ENCODE measurements at regions not wholly inside any gene's neighbourhood (a gene's known extent, or its start where the extent isn't known, plus 50 kb on each side); places are given as distances from the start of the nearest gene placed in this dataset.
"Not testable (repeated sequence)": the region's sequence is repeated elsewhere in the genome, so short reads cannot be mapped to it uniquely, and the experiment has no call there.

DNA sequence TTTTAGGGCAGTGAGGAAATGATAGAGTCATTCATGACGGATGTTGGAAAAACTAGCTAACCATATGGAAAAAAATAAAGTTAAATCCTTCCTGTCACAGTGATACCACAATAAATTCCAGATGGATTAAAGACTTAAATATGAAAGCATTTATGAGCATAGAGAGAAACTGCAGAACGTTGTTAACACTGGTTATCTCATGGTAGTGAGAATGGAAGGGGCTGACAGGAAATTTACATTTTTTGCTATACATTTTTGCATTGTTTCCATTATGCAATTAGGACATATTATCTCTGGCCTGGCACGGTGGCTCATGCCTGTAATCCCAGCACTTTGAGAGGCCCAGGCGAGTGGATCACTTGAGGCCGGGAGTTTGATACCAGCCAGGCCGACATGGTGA lies 130.5 kb upstream of the VOPP1 start:
- not testable (repeated sequence) for TF ChIP-seq CTCF, POLR2AphosphoS5, POLR2A (IDR thresholded peaks at IDR 0.05)

Data from breast epithelium (tissue), 3 donors.